ENCODE measurements at regions not wholly inside any gene's neighbourhood (a gene's known extent, or its start where the extent isn't known, plus 50 kb on each side); places are given as distances from the start of the nearest gene placed in this dataset.

GRCh38 chr12:24244801-24245200 lies 295.3 kb upstream of the SOX5 start:
- FAIRE-seq (no peak), DNase-seq (ENCODE audit: insufficient read length, low spot score) (no peak)

GRCh38 chr12:24244231-24244630 lies 294.8 kb upstream of the SOX5 start:
- no peak for FAIRE-seq
- DNase-seq (ENCODE audit: insufficient read length, low spot score), result no peak

GRCh38 chr12:24240707-24241106 lies 291.2 kb upstream of the SOX5 start:
- DNase-seq (ENCODE audit: insufficient read length, low spot score) (no peak), FAIRE-seq (no peak)

GRCh38 chr12:24233519-24234246 lies 284.2 kb upstream of the SOX5 start:
- FAIRE-seq (no peak), DNase-seq (ENCODE audit: insufficient read length, low spot score) (no peak)

GRCh38 chr12:24232531-24232930 lies 283.1 kb upstream of the SOX5 start:
- DNase-seq (ENCODE audit: insufficient read length, low spot score), result no peak
- FAIRE-seq, result no peak

GRCh38 chr12:24231298-24231697 lies 281.8 kb upstream of the SOX5 start:
- DNase-seq (ENCODE audit: insufficient read length, low spot score), result no peak
- no peak for FAIRE-seq

GRCh38 chr12:24230061-24230701 lies 280.7 kb upstream of the SOX5 start:
- FAIRE-seq (no peak), DNase-seq (ENCODE audit: insufficient read length, low spot score) (no peak)

GRCh38 chr12:24229031-24229700 lies 279.7 kb upstream of the SOX5 start:
- FAIRE-seq (no peak), DNase-seq (ENCODE audit: insufficient read length, low spot score) (no peak)

- no peak for FAIRE-seq
Observed at GRCh38 chr12:24228371-24228770, 278.9 kb upstream of the SOX5 start.

GRCh38 chr12:24227551-24227950 lies 278.1 kb upstream of the SOX5 start:
- FAIRE-seq (no peak), DNase-seq (ENCODE audit: insufficient read length, low spot score) (no peak)

More at GRCh38 chr12:24228371-24228770, 278.9 kb upstream of the SOX5 start:
- no peak for DNase-seq (ENCODE audit: insufficient read length, low spot score)

- no peak for FAIRE-seq
- no peak for DNase-seq (ENCODE audit: insufficient read length, low spot score)
Observed at GRCh38 chr12:24226745-24227350, 277.4 kb upstream of the SOX5 start.

- FAIRE-seq (no peak), DNase-seq (ENCODE audit: insufficient read length, low spot score) (no peak)
Observed at GRCh38 chr12:24224401-24224800, 274.9 kb upstream of the SOX5 start.

GRCh38 chr12:24223926-24224325 lies 274.5 kb upstream of the SOX5 start:
- no peak for FAIRE-seq
- DNase-seq (ENCODE audit: insufficient read length, low spot score), result no peak

GRCh38 chr12:24222968-24223367 lies 273.5 kb upstream of the SOX5 start:
- FAIRE-seq (no peak), DNase-seq (ENCODE audit: insufficient read length, low spot score) (no peak)

- FAIRE-seq (no peak), DNase-seq (ENCODE audit: insufficient read length, low spot score) (no peak)
Observed at GRCh38 chr12:24212496-24212895, 263.0 kb upstream of the SOX5 start.

GRCh38 chr12:24206621-24207020 lies 257.2 kb upstream of the SOX5 start:
- no peak for DNase-seq (ENCODE audit: insufficient read length, low spot score)
- no peak for FAIRE-seq

- FAIRE-seq, result no peak
- no peak for DNase-seq (ENCODE audit: insufficient read length, low spot score)
Observed at GRCh38 chr12:24201258-24201970, 251.9 kb upstream of the SOX5 start.

- no peak for FAIRE-seq
- DNase-seq (ENCODE audit: insufficient read length, low spot score), result no peak
Observed at GRCh38 chr12:24200010-24200409, 250.5 kb upstream of the SOX5 start.

GRCh38 chr12:24198936-24199671 lies 249.6 kb upstream of the SOX5 start:
- FAIRE-seq, result peak; percentile 4

GRCh38 chr12:24198070-24198469 lies 248.6 kb upstream of the SOX5 start:
- no peak for FAIRE-seq
- DNase-seq (ENCODE audit: insufficient read length, low spot score), result no peak

More at GRCh38 chr12:24198936-24199671, 249.6 kb upstream of the SOX5 start:
- no peak for DNase-seq (ENCODE audit: insufficient read length, low spot score)

All from HTR-8/SVneo (cell line).